Kidney glomerular epithelial cell (primary cell): ENCODE measurements at regions not wholly inside any gene's neighbourhood (a gene's known extent, or its start where the extent isn't known, plus 50 kb on each side); places are given as distances from the start of the nearest gene placed in this dataset.

Source experiments
- DNase-seq: peaks from one replicate; lab custom pipeline; 2025; lab: John Stamatoyannopoulos, UW

- DNase-seq: no peak
Observed at GRCh38 chr12:81811061-81811777, 52.1 kb upstream of the PPFIA2 start.

GRCh38 chr12:81809829-81810595, 50.9 kb upstream of the PPFIA2 start:
- DNase-seq: no peak

GRCh38 chr12:81809113-81809777, 50.1 kb upstream of the PPFIA2 start:
- DNase-seq: no peak
